GM21723 (cell line): ENCODE measurements at regions not wholly inside any gene's neighbourhood (a gene's known extent, or its start where the extent isn't known, plus 50 kb on each side); places are given as distances from the start of the nearest gene placed in this dataset.

Experiments
- ATAC-seq: cut with Tn5 transposase; IDR thresholded peaks from one replicate; pipeline ENCODE4 v1.9.1; 2021; ENCODE audit warnings: mild to moderate bottlenecking, moderate library complexity; ENCODE audit not compliant: unreplicated experiment

GRCh38 chr7:132733860-132734259, 157.6 kb upstream of the PLXNA4 start:
- ATAC-seq = no peak

GRCh38 chr7:132732321-132732865, 156.1 kb upstream of the PLXNA4 start:
- ATAC-seq = no peak

DNA sequence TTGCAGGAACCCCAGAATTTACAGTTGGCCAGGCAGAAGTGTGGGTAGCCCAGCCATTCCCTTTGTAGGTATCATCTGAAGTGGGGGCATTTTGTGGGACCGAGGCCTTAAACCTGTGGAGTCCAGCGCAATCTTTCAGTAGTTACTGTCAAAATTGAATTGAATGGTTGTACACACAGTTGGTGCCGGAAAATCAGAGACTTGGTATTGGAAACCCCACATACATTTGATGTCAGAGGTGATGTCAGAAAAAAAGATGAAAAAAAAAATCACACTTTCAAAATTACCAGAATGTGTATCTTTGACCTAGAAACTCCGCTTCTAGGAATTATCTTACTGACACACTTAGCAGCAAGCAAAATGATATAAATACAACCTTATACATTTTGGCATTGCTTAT, 153.8 kb upstream of the PLXNA4 start:
- no peak for ATAC-seq

- no peak for ATAC-seq
Observed at GRCh38 chr7:132723506-132724081, 147.3 kb upstream of the PLXNA4 start.

GRCh38 chr7:132720835-132721234, 144.6 kb upstream of the PLXNA4 start:
- no peak for ATAC-seq

DNA sequence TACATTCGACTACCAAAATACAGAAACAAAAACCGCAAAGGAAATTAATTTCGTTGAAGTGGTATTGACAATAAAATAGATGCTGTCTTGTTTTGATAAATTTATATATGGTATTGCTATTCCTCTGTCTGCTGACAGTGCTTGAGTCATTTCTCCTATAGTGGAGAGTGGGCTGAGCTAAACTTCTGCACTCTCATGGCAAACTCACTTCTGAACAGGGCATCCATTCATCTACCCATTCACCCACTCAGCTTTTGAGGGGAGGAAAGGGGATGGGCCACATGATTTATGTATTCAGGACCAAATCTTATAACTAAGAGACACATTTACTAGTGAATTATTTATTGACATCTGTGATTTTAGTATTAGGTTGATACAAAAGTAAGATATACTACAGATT, 137.6 kb upstream of the PLXNA4 start:
- no peak for ATAC-seq

GRCh38 chr7:132709971-132710567, 133.8 kb upstream of the PLXNA4 start:
- ATAC-seq = no peak

DNA sequence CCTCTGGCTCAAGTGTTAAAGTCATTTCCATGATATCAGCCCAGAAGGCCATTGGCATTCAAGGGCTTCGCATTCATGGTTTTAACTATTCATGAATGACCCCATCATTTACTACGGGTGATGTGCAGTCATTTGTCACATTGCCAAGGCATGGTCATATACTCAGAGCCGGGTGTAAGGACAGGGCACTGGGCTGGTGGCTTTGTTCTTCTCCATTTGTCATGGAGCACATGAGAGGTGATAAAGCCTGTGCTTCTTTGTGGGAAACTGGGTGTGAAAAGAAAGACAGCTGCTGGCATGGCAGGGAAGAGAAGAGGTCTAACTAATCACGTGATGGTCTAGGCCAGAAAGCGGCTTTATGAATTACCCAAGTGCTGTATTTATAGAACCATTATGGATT, 132.2 kb upstream of the PLXNA4 start:
- no peak for ATAC-seq

DNA sequence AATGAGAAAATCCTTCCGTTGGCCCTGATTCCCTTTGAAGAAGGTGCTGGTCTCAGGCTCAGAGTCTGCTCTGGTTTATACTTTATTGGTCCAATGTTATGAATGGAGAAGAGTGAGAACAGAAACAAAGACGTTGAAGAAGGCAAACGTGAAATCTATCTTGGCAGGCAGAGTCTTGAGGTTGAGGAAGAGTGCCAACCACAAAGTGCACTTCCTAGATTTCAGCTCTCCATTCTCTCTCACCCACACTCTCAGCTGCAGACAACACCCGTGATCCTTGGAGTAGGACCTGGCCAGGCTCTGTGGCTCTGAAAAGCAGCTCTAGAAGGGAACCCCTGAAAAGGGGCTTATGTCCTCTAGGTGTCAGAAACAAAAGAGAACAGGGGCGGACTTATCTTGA, 128.9 kb upstream of the PLXNA4 start:
- ATAC-seq = no peak

DNA sequence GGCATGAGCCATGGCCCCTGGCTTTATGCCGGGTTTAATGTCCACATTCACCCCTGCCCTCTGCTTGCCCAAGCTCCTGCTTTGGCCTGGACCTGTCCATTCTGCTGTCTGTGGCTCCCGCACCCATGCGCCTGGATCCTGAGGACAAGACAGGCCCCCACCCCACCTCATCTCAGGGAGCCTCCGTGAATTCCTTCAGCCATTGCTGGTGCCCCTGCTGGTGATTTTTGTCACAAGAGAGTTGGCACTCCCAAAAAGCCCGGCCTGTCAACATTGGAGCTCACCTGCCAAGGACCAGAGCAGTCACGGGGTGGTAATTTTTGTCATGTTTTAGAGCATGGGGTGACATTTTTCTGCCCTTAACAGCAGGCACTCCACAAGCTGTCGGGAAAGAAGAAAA, 127.5 kb upstream of the PLXNA4 start:
- ATAC-seq = no peak

DNA sequence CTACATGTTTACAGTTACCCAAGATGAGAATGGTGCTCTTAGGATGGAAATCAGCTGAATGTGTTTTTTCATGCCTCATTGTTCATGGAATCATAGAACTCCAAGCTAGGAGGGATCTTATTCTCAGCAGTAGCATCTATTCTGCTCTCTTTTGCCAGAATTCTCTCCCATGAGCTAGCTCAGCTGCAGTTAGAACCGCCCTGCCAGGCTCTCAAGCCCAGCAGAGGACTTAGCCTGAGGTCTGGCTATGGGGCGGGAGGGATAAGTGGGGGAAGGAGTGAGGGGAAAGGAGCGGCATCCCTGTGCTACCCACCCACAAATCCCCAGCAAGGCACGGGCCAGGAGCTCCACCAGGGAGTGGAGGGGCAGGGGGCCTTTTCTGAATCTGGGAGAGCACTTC, 120.7 kb upstream of the PLXNA4 start:
- ATAC-seq = no peak

DNA sequence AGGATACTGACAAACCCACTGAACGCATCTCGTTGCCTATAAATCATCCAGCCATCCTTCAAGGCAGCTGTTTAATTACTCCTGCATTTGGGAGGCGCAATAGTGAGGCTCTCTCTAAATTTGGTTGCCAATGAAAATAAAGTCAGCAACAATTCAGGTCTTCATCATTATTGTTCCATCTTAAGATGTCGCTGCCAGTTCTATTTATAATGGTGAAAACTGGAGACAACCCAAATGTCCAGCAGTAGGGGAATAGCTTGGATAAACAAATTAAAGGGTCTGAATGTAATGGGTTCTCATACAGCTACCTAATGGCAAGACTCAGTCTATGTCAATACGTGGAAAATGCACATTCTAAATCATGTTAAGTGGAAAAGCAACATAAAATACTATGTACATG, 120.1 kb upstream of the PLXNA4 start:
- no peak for ATAC-seq

DNA sequence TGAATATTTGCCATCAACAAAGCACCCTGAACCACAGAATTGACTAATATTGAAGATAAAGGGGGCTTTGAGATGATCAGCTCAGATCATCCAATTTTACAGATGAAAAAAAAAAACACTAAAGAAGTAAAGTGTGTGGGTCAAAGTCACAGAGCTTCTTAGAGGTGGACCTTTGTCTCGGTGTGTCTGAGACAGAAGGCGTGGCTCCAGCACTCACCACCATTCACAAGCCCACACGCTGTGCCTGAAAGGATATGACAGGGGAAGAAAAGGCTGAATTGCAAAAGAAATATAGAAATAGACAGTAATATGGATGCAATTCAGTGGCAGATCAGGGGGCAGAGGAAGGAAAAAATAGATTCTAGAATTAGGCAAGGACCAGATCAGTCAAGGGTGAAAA, 114.9 kb upstream of the PLXNA4 start:
- ATAC-seq = no peak

- ATAC-seq = no peak
Observed at GRCh38 chr7:132690174-132690573, 113.9 kb upstream of the PLXNA4 start.

DNA sequence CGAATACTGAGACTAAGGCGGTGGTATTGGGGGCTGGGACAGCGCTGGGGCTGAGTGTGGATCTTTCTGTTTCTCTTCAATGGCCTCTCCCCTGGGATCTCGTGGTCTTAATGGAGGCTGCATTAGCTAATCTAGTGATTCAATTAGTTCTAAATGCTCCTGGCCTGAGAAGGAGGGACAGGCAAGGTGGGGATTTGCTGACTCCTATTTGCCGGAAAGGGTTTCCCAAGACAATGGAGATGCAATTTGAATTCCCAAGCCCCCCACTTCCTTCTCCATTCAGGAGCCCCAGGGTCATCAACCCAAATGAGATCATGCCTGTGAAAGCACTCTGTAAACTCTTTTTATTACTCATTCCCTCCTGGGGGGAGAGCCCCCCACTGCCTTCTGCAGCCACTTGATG, 111.7 kb upstream of the PLXNA4 start:
- ATAC-seq = no peak

DNA sequence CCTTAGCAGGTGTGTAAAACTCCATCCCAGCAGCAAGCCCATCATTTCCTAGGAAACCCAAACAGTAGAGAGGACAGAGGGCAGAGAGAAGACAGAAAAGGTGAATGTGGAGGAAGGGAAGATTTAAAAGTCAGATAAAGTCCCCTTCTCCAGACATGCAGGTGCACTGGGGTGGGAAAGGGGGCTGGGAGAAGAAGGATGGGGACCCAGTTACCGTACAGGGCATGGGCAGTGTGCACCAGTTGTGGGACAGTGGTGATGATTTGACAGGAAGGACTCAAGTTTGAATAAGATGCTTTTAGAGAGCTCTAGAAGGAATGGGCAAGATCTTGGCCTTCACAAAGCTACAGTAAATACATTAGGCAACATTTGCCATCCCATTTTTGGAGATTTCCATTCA, 110.7 kb upstream of the PLXNA4 start:
- no peak for ATAC-seq

DNA sequence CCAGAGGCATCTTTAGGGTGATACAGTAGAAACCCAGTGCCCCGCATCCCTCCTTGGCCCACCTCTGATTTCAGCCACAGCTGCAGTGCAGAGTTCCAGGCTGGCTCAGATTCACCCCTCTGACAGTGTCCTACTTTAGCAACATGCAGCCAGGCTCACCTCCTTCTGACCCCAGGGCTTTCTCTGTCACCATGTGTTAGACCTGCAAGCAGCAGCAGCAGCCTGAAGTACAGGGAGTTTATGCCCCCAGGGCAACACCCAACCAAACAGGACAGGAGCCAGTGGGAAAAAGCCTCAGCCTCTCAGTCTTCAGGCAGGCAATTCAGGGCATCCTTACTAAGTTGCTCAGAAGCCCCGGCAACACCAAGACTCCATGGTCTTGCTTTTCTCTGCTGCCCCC, 109.0 kb upstream of the PLXNA4 start:
- no peak for ATAC-seq

DNA sequence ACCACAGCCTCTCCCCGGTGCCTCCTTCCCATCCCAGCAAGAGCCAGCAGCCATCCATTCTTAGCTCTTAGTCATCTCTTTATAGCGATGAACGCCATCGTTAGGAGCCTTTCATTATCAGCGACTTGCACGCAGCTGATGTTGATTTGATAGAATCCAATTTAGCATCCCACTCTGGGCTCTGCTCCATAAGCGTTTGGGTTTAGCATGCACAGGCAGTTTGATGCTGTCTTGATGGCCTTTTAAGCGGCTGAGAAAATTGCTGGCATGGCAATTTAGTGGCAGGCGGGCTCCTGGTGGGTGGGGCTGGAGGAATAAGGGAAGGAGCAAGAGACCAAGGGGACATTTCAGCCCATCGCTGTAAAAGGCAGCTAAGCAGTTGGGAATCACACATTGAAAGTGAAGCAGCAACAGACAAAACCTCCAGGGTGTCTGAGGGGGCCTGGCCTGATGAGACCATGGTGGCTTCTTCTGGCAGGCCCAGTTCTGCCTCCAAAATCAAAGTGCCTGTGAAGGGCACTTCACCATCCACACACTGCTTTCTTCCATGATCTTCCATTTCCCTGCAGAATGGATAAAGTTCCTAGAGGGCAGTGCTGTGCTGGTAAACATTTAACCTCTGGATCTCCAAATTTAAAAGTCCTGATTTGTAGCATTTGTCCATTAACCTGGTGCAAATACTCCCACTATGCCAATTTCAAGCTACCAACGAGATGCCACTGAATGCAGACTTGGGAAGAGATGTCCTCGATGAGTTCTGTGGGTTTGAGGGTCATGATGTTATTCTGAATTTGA, 107.8 kb upstream of the PLXNA4 start:
- no peak for ATAC-seq

GRCh38 chr7:132681951-132682350, 105.7 kb upstream of the PLXNA4 start:
- ATAC-seq = no peak

- ATAC-seq = no peak
Observed at GRCh38 chr7:132680590-132680989, 104.3 kb upstream of the PLXNA4 start.

- ATAC-seq = no peak
Observed at GRCh38 chr7:132678656-132679055, 102.4 kb upstream of the PLXNA4 start.

- ATAC-seq = no peak
Observed at GRCh38 chr7:132677918-132678317, 101.6 kb upstream of the PLXNA4 start.
